ENCODE measurements at regions not wholly inside any gene's neighbourhood (a gene's known extent, or its start where the extent isn't known, plus 50 kb on each side); places are given as distances from the start of the nearest gene placed in this dataset.

- peak; percentile 52 for DNase-seq (ENCODE audit: low read depth)
Measured at GRCh38 chr11:130796828-130797227, 119.5 kb downstream of the SNX19 start.

GRCh38 chr11:130798280-130798679 lies 118.0 kb downstream of the SNX19 start:
- DNase-seq (ENCODE audit: low read depth): peak; percentile 96

- no peak for DNase-seq (ENCODE audit: low read depth)
Measured at GRCh38 chr11:130798801-130799200, 117.5 kb downstream of the SNX19 start.

- DNase-seq (ENCODE audit: low read depth): peak; percentile 79
Measured at GRCh38 chr11:130801333-130802122, 114.8 kb downstream of the SNX19 start.

- DNase-seq (ENCODE audit: low read depth): no peak
Measured at GRCh38 chr11:130802567-130802966, 113.7 kb downstream of the SNX19 start.

GRCh38 chr11:130804306-130805076 lies 111.8 kb downstream of the SNX19 start:
- peak; percentile 45 for DNase-seq (ENCODE audit: low read depth)

- peak; percentile 73 for DNase-seq (ENCODE audit: low read depth)
Measured at GRCh38 chr11:130806746-130807145, 109.5 kb downstream of the SNX19 start.

GRCh38 chr11:130808541-130808940 lies 107.7 kb downstream of the SNX19 start:
- no peak for DNase-seq (ENCODE audit: low read depth)

- no peak for DNase-seq (ENCODE audit: low read depth)
Measured at GRCh38 chr11:130813196-130813595, 103.1 kb downstream of the SNX19 start.

GRCh38 chr11:130813638-130814037 lies 102.6 kb downstream of the SNX19 start:
- DNase-seq (ENCODE audit: low read depth): peak; percentile 55

- DNase-seq (ENCODE audit: low read depth): no peak
Measured at GRCh38 chr11:130814440-130815096, 101.7 kb downstream of the SNX19 start.

- DNase-seq (ENCODE audit: low read depth): peak; percentile 93
Measured at GRCh38 chr11:130815097-130815802, 101.0 kb downstream of the SNX19 start.

- DNase-seq (ENCODE audit: low read depth): no peak
Measured at GRCh38 chr11:130815956-130816355, 100.3 kb downstream of the SNX19 start.

- DNase-seq (ENCODE audit: low read depth): peak; percentile 99
Measured at GRCh38 chr11:130816546-130817329, 99.5 kb downstream of the SNX19 start.

GRCh38 chr11:130817330-130817944 lies 98.8 kb downstream of the SNX19 start:
- DNase-seq (ENCODE audit: low read depth): peak; percentile 43

- DNase-seq (ENCODE audit: low read depth): no peak
Measured at GRCh38 chr11:130819625-130820024, 96.7 kb downstream of the SNX19 start.

Data from renal cortical epithelial cell (primary cell).